ENCODE measurements at regions not wholly inside any gene's neighbourhood (a gene's known extent, or its start where the extent isn't known, plus 50 kb on each side); places are given as distances from the start of the nearest gene placed in this dataset.

- DNase-seq: no peak
Observed at GRCh38 chr6:23395381-23395780, 730.6 kb upstream of the NRSN1 start.

GRCh38 chr6:23396949-23397348 is 729.1 kb upstream of the NRSN1 start:
- DNase-seq: no peak

GRCh38 chr6:23403460-23403859 is 722.6 kb upstream of the NRSN1 start:
- DNase-seq: no peak

- DNase-seq: no peak
Observed at GRCh38 chr6:23409531-23409930, 716.5 kb upstream of the NRSN1 start.

GRCh38 chr6:23410439-23410838 is 715.6 kb upstream of the NRSN1 start:
- no peak for DNase-seq

GRCh38 chr6:23412770-23413169 is 713.2 kb upstream of the NRSN1 start:
- DNase-seq: no peak

GRCh38 chr6:23413327-23414050 is 712.5 kb upstream of the NRSN1 start:
- DNase-seq: no peak

GRCh38 chr6:23414051-23414445 is 712.0 kb upstream of the NRSN1 start:
- no peak for DNase-seq

- DNase-seq: no peak
Observed at GRCh38 chr6:23414922-23415321, 711.1 kb upstream of the NRSN1 start.

GRCh38 chr6:23415819-23416427 is 710.1 kb upstream of the NRSN1 start:
- no peak for DNase-seq

GRCh38 chr6:23417133-23417532 is 708.9 kb upstream of the NRSN1 start:
- no peak for DNase-seq

GRCh38 chr6:23418095-23418494 is 707.9 kb upstream of the NRSN1 start:
- DNase-seq: no peak

- no peak for DNase-seq
Observed at GRCh38 chr6:23419046-23419445, 707.0 kb upstream of the NRSN1 start.

GRCh38 chr6:23420659-23421350 is 705.2 kb upstream of the NRSN1 start:
- no peak for DNase-seq

GRCh38 chr6:23424584-23424983 is 701.4 kb upstream of the NRSN1 start:
- DNase-seq: no peak

GRCh38 chr6:23435126-23435525 is 690.9 kb upstream of the NRSN1 start:
- no peak for DNase-seq

GRCh38 chr6:23435798-23436197 is 690.2 kb upstream of the NRSN1 start:
- no peak for DNase-seq

- DNase-seq: no peak
Observed at GRCh38 chr6:23441808-23442461, 684.1 kb upstream of the NRSN1 start.

- no peak for DNase-seq
Observed at GRCh38 chr6:23445157-23445710, 680.8 kb upstream of the NRSN1 start.

GRCh38 chr6:23446469-23446967 is 679.5 kb upstream of the NRSN1 start:
- DNase-seq: peak; percentile 68

- no peak for DNase-seq
Observed at GRCh38 chr6:23447731-23448130, 678.3 kb upstream of the NRSN1 start.

GRCh38 chr6:23448281-23448680 is 677.7 kb upstream of the NRSN1 start:
- DNase-seq: no peak

Data from NCI-H2171 (cell line).